Mammary epithelial cell (primary cell): ENCODE measurements at regions not wholly inside any gene's neighbourhood (a gene's known extent, or its start where the extent isn't known, plus 50 kb on each side); places are given as distances from the start of the nearest gene placed in this dataset.

Source experiments
- CTCF ChIP-seq, 2 donors: IDR thresholded peaks in 1 of 2; conservative IDR thresholded peaks in 1 of 2; 2 replicates each; pipeline ENCODE4 v1.5.1; 2011 to 2012; ENCODE audit warnings: inconsistent platforms in 2 of 2, low read length in 2 of 2, mild to moderate bottlenecking in 2 of 2, control low read depth in 1 of 2, low read depth in 1 of 2; ENCODE audit not compliant: insufficient read depth in 1 of 2; ENCODE audit errors: extremely low read depth in 1 of 2
- EZH2 ChIP-seq: IDR thresholded peaks from 2 replicates; pipeline ENCODE4 v1.6.1; 2012; ENCODE audit warnings: low read length, inconsistent platforms, borderline replicate concordance

- TF ChIP-seq CTCF (conservative IDR thresholded peaks at IDR 0.05 in 1 of 2, IDR thresholded peaks at IDR 0.05 in 1 of 2; ENCODE audit: extremely low read depth in 1 of 2, insufficient read depth in 1 of 2, low read depth in 1 of 2, low read length in 2 of 2) (no peak), EZH2 (no peak)
Measured at GRCh38 chr1:5488448-5488847, 503.8 kb downstream of the NPHP4 start.
